D721Med (cell line): ENCODE measurements at regions not wholly inside any gene's neighbourhood (a gene's known extent, or its start where the extent isn't known, plus 50 kb on each side); places are given as distances from the start of the nearest gene placed in this dataset.
"Not testable (repeated sequence)": the region's sequence is repeated elsewhere in the genome, so short reads cannot be mapped to it uniquely, and the experiment has no call there.

Source experiments
- DNase-seq: peaks from one replicate; pipeline ENCODE4 v3.0.0; 2011; ENCODE audit warnings: low spot score; ENCODE audit not compliant: insufficient read length
- FAIRE-seq: peaks from 2 replicates; lab custom pipeline; 2011; peaks lifted over from hg19 to GRCh38; lab: Jason Lieb, UNC
- CTCF ChIP-seq: IDR thresholded peaks from 2 replicates; pipeline ENCODE4 v1.5.1; 2012; ENCODE audit warnings: mild to moderate bottlenecking, control low read depth; ENCODE audit not compliant: insufficient read depth; ENCODE audit errors: missing control alignments

- DNase-seq (no peak), FAIRE-seq (no peak)
- no peak for TF ChIP-seq CTCF
Observed at GRCh38 chr18:77403969-77404535, 154.4 kb downstream of the GALR1 start.

- no peak for DNase-seq
- FAIRE-seq = no peak
- no peak for TF ChIP-seq CTCF
Observed at GRCh38 chr18:77405096-77405495, 155.4 kb downstream of the GALR1 start.

GRCh38 chr18:77407733-77408132 is 158.1 kb downstream of the GALR1 start:
- TF ChIP-seq CTCF = no peak
- FAIRE-seq = no peak
- no peak for DNase-seq

GRCh38 chr18:77421546-77421945 is 171.9 kb downstream of the GALR1 start:
- FAIRE-seq = not testable (repeated sequence)

GRCh38 chr18:77422974-77423867 is 173.6 kb downstream of the GALR1 start:
- FAIRE-seq (no peak), DNase-seq (no peak)
- no peak for TF ChIP-seq CTCF

More at GRCh38 chr18:77421546-77421945, 171.9 kb downstream of the GALR1 start:
- not testable (repeated sequence) for DNase-seq

GRCh38 chr18:77433076-77433475 is 183.4 kb downstream of the GALR1 start:
- DNase-seq (no peak), FAIRE-seq (peak; percentile 46)
- no peak for TF ChIP-seq CTCF

GRCh38 chr18:77439888-77440287 is 190.2 kb downstream of the GALR1 start:
- FAIRE-seq = peak; percentile 84
- DNase-seq = no peak
- TF ChIP-seq CTCF = no peak
